Calu3 (cell line): ENCODE measurements at regions not wholly inside any gene's neighbourhood (a gene's known extent, or its start where the extent isn't known, plus 50 kb on each side); places are given as distances from the start of the nearest gene placed in this dataset.

Source experiments
- BruUV-seq: library from RNA; stranded (reverse); fragments of 400-500 nt; replicated peaks from 2 replicates; lab custom pipeline; 2021; lab: Mats Ljungman, UMichigan
- CTCF ChIA-PET: fragments of 300-600 bp; sonication (Branson Sonifier 250); formaldehyde crosslinking; loops from one replicate; lab custom pipeline; 2022; ENCODE audit warnings: antibody characterized with exemption; lab: Charles Lee
- DNase-seq: peaks from one replicate; pipeline ENCODE4 v3.0.0; 2022
- H3K27ac Mint-ChIP-seq: one replicate; pipeline ENCODE4 v1.8.0; 2022; ENCODE audit warnings: mixed read lengths; ENCODE audit not compliant: unreplicated experiment
- H3K27me3 Mint-ChIP-seq: one replicate; pipeline ENCODE4 v1.8.0; 2022; ENCODE audit warnings: mixed read lengths; ENCODE audit not compliant: unreplicated experiment
- H3K36me3 Mint-ChIP-seq: one replicate; pipeline ENCODE4 v1.8.0; 2022; ENCODE audit warnings: mild to moderate bottlenecking, moderate library complexity, mixed read lengths; ENCODE audit not compliant: insufficient read depth, unreplicated experiment
- H3K4me1 Mint-ChIP-seq: one replicate; pipeline ENCODE4 v1.8.0; 2022; ENCODE audit warnings: mild to moderate bottlenecking, low read depth, mixed read lengths; ENCODE audit not compliant: unreplicated experiment
- H3K4me3 Mint-ChIP-seq: one replicate; pipeline ENCODE4 v1.8.0; 2022; ENCODE audit warnings: mild to moderate bottlenecking, low read depth, moderate library complexity, mixed read lengths; ENCODE audit not compliant: unreplicated experiment
- H3K9me3 Mint-ChIP-seq: one replicate; pipeline ENCODE4 v1.8.0; 2022; ENCODE audit warnings: low read depth, mixed read lengths; ENCODE audit not compliant: unreplicated experiment
- CTCF ChIP-seq: fragments of 200-600 bp; IDR thresholded peaks from one replicate; pipeline ENCODE4 v1.8.0; 2022; ENCODE audit warnings: antibody characterized with exemption; ENCODE audit not compliant: unreplicated experiment
- intact Hi-C: fragments of 100-400 bp; cut with micrococcal nuclease; formaldehyde crosslinking; loops from one replicate; pipeline ENCODE4 v1.10.0; 2022; ENCODE audit not compliant: unreplicated experiment

GRCh38 chrX:63285375-63285774 lies 65.8 kb downstream of the SPIN4 start:
- no peak for DNase-seq
- Mint-ChIP-seq H3K4me3 (no peak overlapping the region), H3K4me1 (no peaks in the 10 kb centered on the region), H3K9me3 (peaks cover 5% of the 10 kb centered on the region), H3K27me3 (no peaks in the 10 kb centered on the region), H3K36me3 (no peaks in the 10 kb centered on the region), H3K27ac (no peak overlapping the region)
- BruUV-seq = no TSS peak
- intact Hi-C loops = no loop called here
- CTCF ChIA-PET = no interaction called here
- no peak for TF ChIP-seq CTCF

DNA sequence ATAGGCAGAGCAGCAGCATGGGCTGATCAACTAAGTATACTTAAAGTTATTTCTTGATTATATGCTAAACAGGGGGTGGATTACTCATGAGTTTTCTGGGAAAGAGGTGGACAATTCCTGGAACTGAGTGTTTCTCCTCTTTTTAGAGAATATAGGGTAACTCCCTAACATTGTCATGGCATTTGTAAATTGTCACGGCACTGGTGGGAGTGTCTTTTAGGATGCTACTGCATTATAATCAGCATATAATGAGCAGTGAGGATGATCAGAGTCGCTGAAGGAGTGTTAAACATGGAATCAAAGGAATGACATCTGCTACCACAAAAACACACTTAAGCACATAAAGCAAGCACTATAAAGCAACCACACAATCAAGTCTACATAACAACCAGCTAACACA lies 66.5 kb downstream of the SPIN4 start:
- no peak for DNase-seq
- no peaks in the 10 kb centered on the region for H3K27me3 Mint-ChIP-seq
- CTCF ChIA-PET = no interaction called here
- no peak overlapping the region for H3K4me3 Mint-ChIP-seq
- intact Hi-C loops = no loop called here
- TF ChIP-seq CTCF = no peak
- H3K27ac Mint-ChIP-seq = no peak overlapping the region
- H3K4me1 Mint-ChIP-seq = no peaks in the 10 kb centered on the region
- no peaks in the 10 kb centered on the region for H3K36me3 Mint-ChIP-seq
- no TSS peak for BruUV-seq
- H3K9me3 Mint-ChIP-seq = peaks cover 5% of the 10 kb centered on the region

- intact Hi-C loops = no loop called here
- H3K4me1 Mint-ChIP-seq = no peaks in the 10 kb centered on the region
- no peaks in the 10 kb centered on the region for H3K27me3 Mint-ChIP-seq
- CTCF ChIA-PET = no interaction called here
- H3K36me3 Mint-ChIP-seq = no peaks in the 10 kb centered on the region
- no peak for DNase-seq
- no peak overlapping the region for H3K4me3 Mint-ChIP-seq
- no peak overlapping the region for H3K27ac Mint-ChIP-seq
- BruUV-seq = no TSS peak
- no peak for TF ChIP-seq CTCF
- H3K9me3 Mint-ChIP-seq = peaks cover 5% of the 10 kb centered on the region
Measured at GRCh38 chrX:63283348-63283747, 67.8 kb downstream of the SPIN4 start.

GRCh38 chrX:63282828-63283227 lies 68.3 kb downstream of the SPIN4 start:
- Mint-ChIP-seq H3K36me3 (no peaks in the 10 kb centered on the region), H3K27ac (no peak overlapping the region), H3K4me1 (no peaks in the 10 kb centered on the region), H3K27me3 (no peaks in the 10 kb centered on the region), H3K9me3 (peaks cover 5% of the 10 kb centered on the region), H3K4me3 (no peak overlapping the region)
- CTCF ChIA-PET = no interaction called here
- intact Hi-C loops = no loop called here
- BruUV-seq = no TSS peak
- no peak for TF ChIP-seq CTCF
- no peak for DNase-seq
